GM21786 (cell line): ENCODE measurements at regions not wholly inside any gene's neighbourhood (a gene's known extent, or its start where the extent isn't known, plus 50 kb on each side); places are given as distances from the start of the nearest gene placed in this dataset.

Experiments
- ATAC-seq: cut with Tn5 transposase; IDR thresholded peaks from one replicate; pipeline ENCODE4 v1.9.1; 2021; ENCODE audit not compliant: unreplicated experiment

DNA sequence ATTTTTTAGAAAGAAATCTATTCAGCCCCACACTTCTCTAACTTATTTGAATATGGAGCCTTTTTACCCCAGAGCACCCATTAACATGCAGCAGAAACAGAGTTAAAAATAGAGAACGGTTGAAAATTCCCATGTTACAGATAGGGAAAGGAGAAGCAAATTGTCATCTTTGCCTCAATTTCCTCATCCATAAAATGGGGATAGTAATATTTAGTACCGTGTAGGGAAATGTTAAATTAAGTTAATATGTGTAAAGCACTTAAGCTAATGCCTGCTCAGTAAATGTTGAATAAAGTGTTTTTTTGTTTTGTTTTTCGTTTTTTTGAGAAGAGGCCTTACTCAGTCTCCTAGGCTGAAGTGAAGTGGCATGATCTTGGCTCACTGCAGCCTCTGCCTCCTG is 50.3 kb downstream of the NAV1 start:
- ATAC-seq, result no peak

- no peak for ATAC-seq
Observed at GRCh38 chr1:201590474-201590873, 51.5 kb downstream of the NAV1 start.

DNA sequence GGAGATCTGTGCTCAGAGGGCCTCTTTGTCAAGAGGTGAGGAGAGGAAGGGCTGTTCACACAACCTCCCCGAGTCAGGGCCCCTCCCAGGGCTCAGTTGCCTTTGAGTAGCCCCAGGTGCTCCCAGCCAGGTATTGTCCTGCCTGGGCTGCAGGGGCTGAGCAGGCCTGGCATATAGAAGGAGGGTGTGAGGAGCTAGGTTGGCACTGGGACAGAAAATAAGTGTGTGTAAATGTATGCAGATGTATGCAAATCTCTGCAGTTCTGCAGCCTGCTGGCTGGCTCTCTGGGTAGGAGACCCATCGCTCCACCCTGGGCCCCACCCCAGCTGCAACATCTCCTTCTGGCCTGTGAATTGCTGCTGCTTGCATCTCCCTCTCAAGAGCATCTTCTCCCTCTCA is 52.4 kb downstream of the NAV1 start:
- ATAC-seq, result no peak

GRCh38 chr1:201591981-201592380 is 53.1 kb downstream of the NAV1 start:
- no peak for ATAC-seq

GRCh38 chr1:201593200-201593921 is 54.4 kb downstream of the NAV1 start:
- no peak for ATAC-seq

- no peak for ATAC-seq
Observed at GRCh38 chr1:201594575-201595245, 55.8 kb downstream of the NAV1 start.

DNA sequence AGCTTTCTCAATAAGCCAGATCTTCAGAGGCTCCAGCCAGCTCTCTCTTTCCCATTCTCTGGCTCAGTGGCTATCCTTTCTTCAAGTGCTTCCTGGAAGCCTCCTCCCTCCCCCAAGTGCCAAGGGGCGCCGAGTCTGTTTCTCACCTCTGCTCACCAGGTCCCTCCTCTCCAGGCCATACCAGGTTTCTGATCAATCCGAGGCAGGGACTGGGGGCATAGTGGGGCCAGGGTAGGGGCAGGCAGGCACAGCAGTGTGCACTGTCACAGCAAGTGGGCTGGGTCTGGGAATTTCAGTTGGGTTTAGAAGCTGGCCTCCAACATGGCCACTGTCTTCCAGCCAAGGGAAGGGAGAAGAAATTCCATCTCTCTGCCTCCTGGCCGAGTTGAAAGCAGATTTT is 56.5 kb downstream of the NAV1 start:
- no peak for ATAC-seq

GRCh38 chr1:201596101-201596868 is 57.4 kb downstream of the NAV1 start:
- no peak for ATAC-seq

DNA sequence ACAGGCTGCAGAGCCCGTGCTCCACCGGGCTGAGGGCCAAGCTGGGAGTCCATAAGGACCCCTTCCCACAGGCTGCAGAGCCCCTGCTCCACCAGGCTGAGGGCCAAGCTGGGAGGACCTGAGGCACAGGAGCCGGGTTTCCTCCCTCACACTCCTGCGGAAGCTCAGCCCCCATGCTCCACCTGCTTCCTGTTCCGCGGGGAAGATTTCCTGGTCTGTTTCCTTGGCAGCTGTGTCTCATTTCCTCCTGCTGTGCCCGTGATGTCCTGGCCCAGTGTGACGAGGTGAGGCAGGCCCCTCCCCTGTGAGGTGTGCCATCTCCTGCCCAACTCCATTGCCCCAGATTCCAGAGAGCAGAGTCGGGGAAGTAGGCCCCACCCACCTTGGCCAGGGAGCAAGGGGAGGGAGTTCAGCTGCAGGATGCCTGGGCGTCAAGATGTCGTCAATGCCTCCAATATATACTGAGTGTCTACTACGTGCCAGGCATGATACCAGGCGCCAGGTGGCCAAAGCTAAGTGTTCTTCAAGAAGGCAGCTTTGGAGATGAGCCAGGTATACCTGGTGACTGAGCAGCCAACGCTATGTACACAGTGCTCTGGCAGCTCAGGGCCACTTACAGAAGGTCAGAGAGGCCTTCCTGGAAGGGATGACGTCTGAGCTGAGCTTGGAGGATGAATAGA is 58.8 kb downstream of the NAV1 start:
- no peak for ATAC-seq

- ATAC-seq, result no peak
Observed at GRCh38 chr1:201598396-201598795, 59.5 kb downstream of the NAV1 start.

DNA sequence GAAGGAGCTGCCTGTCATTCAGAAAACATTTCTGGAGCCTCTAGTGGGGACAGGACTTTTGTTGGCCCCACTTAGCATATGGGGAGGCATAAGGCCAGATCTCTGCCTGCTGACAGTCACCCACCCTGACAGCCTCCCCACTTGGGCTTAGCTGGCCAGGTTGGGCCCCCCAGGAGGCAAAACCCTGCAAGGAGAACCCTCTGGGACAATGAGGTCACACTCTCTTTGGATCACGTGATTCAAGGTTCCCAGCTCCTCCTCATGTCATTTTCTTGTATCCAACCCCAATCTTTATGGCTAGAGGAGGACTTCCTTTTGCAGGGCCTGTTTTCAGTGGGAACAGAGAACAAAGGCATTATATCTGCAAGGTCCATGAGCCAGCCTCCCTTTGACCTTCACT is 60.0 kb downstream of the NAV1 start:
- ATAC-seq, result no peak

DNA sequence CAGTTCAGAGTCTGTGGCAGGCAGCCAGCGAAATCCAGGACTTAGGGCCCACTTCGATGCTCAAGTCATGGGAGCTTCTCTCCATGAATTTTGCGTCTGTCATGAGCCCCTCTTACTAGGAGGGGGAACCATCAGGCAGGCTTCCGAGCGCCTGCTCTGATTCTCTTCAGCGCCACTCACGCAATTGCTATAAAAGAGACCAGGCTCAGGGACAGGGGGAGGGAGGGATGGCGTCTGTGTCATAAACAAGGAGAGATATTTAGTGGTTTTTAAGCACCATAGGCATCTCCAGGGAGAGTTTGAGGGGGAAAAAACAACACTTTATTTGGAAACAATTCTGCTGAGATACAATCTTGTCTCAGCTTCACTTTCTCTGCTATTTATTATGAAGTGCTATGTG is 60.6 kb downstream of the NAV1 start:
- no peak for ATAC-seq

GRCh38 chr1:201602413-201603265 is 63.7 kb downstream of the NAV1 start:
- no peak for ATAC-seq

GRCh38 chr1:201603613-201604232 is 64.8 kb downstream of the NAV1 start:
- no peak for ATAC-seq

DNA sequence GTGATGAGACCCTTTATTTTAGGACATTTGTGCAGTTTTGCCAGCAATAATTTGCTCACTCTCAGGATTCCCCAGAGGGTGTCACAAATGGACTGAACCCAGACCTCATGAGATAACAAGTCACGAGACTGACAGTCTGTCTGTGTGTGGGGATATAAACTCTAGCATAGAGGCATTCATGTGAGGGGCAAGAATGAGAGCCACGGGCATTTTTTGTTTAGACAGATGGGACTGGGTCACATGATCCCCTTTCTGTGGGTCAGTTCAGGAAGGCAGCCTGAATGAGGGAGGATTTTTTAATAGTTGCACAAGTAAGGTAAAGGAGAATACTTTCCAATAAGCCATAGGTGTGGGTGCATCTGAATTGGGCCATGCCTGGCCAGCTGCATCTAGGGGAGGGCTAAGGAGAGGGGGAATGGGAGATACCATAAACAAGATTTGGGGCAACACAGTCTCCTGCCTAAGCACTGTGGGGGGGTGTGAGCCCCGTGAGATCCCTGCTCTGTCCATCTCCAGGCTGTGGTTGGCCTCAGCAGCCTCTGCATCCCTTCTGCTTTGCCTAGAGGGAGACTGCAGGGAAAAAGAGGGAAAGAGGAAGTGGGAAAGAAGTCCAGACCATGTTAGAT is 66.6 kb downstream of the NAV1 start:
- no peak for ATAC-seq

DNA sequence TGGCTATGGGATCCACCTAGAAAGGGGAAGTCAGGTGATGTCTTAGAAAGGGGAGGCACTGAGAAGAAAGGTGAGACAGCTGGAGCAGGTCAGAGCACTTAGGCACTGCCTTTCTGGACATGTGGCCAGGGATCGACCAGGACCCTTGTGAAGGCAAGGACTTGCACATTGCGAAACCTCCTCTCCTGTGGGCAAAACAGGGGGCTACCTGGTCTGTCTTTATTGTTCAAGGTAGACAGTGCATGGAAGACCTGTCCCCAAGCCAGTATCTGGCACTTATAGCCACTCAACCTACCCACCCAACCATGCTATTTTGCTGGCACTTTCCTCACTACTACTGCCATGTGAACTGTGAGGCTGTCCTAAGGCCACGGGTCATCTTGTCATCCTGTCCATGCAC is 67.2 kb downstream of the NAV1 start:
- no peak for ATAC-seq

DNA sequence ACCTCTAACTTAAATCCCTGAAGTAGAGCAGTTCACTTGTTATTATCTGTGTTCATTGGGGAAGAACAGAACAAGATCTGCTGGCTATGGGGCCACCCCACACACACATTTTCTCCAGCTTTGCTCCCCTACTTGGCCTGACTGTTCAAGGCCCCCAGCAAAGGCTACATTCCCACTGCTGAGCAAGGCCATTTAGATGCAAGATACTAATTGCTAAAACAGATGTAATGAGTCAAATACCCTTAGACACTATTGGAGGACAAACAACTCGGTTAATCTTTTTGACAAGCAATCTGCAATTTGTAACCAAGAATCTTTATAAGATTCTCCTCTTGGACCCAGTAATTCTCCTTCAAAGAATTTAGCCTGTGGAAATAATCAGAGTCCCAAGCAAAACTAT is 67.7 kb downstream of the NAV1 start:
- no peak for ATAC-seq

GRCh38 chr1:201608635-201609395 is 69.9 kb downstream of the NAV1 start:
- no peak for ATAC-seq
